NCI-H128 (cell line): ENCODE measurements at regions not wholly inside any gene's neighbourhood (a gene's known extent, or its start where the extent isn't known, plus 50 kb on each side); places are given as distances from the start of the nearest gene placed in this dataset.
"Not testable (repeated sequence)": the region's sequence is repeated elsewhere in the genome, so short reads cannot be mapped to it uniquely, and the experiment has no call there.

Experiments used
- DNase-seq: peaks from one replicate; lab custom pipeline; 2025; ENCODE audit not compliant: unreplicated experiment; lab: John Stamatoyannopoulos, UW

DNA sequence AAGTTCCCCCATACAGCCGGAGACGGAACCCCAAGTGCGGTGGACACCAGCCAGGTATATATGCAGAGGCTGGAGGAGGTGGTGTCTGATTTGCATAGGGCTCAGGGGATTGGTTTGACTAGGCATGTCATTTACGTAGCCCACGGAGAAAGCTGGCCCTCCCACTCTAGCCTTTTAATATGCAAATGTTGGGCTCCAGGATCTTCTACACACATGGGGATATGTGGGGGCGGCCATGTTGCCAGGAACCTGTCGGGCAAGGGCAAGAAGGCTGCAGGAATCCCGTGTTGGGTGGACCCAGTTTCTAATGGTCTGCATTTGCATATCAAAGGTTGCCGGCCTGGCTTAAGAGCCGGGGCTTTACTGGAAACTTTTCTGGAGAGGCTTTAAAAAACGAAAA, 57.4 kb downstream of the FTHL17 start:
- not testable (repeated sequence) for DNase-seq

DNA sequence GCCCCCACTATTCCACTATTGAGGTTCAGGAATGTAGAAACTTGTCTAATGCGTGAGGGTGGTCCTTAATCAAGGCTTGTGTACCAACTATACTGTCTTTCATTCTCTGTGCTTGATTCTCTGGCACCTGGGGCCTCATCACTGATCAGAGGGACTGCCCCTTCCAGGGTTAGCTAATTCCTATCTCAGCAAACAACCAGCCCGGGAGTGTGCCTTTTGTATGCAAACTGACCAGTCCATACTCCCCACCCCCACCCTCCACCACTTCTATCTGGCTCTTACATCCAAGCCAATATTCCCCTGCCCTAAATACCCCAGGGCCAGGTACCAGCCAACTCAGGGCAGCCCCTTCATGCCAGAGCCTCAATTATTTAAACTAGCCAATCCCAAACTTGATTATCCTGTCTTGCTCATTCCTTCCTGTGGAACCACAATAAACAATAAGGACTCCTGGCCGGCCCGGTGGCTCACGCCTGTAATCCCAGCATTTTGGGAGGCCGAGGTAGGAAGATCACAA, 59.3 kb downstream of the FTHL17 start:
- no peak for DNase-seq

DNA sequence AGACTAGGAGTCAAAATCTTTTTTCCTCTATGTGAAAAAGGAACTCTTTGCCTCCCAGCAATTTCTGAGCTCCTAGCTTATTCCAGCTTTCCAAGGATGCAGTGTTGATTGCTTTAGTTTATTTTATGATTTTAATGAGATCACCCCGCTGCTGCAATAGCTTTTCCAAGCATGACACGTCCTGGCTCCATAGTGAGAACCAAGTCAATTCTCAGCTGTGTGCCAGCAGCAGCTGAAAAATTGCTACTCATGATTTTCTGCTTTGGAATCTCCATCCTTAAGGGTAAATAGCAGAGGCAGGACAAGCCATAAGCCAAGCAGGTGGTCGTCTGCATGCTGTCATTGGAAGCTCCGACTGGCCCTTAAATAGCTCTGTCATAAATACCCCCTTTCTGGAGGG, 64.5 kb downstream of the FTHL17 start:
- DNase-seq, result no peak

DNA sequence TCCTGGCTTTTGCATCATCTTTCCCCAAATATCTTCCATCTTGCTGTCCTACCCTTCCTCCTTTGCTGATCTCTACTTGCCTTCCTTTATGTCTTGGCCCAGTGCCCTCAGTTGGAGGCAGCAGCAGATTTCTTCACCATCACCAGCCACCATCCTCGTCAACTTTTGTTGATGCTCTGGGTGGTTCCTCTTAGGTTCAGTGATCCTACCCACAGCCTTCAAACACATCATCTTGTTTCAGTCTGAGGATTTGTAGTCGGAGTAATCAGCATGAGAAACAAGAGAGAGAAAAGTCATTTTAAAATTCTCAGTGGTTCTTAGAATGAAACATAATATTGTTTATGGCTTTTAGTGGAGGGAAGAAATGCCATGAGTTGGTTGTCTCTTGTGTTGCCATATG, 65.8 kb downstream of the FTHL17 start:
- DNase-seq, result no peak

DNA sequence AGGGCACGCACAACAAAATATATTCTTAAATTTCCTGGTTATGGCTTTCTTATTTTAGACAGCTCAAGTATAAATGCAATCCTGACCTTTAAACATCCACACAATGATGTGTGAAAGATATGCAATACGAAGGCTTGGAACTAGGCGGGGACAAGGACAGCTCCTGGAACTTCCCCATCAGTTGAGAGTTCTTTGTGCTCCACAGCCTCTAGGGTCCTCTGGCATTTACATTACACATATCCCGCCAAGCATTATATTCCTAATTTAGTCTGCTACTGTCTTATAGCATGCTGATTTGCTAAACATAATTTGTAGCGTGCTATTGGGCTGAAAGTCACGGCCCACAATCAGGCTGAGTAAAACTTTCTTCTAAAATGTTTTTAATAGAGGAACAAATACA, 74.4 kb downstream of the FTHL17 start:
- DNase-seq, result no peak

DNA sequence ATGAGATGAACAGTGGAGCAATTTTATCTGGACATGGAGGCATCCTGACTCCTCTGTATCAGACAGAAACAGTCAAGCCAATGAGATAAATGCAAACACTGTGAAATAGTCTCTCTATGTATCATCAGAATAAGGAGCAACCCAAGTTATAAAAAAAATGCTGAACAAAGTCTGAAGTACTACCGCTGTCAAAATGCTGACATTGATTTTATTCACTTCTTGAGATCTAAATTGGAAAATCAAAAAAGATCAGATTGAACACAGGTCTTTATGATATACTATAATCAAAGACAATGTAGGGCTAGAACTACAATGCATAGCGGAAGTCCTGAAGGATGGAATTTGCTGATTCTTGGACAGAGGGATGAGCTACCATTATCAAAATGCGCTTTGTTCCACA, 76.1 kb downstream of the FTHL17 start:
- DNase-seq, result no peak

DNA sequence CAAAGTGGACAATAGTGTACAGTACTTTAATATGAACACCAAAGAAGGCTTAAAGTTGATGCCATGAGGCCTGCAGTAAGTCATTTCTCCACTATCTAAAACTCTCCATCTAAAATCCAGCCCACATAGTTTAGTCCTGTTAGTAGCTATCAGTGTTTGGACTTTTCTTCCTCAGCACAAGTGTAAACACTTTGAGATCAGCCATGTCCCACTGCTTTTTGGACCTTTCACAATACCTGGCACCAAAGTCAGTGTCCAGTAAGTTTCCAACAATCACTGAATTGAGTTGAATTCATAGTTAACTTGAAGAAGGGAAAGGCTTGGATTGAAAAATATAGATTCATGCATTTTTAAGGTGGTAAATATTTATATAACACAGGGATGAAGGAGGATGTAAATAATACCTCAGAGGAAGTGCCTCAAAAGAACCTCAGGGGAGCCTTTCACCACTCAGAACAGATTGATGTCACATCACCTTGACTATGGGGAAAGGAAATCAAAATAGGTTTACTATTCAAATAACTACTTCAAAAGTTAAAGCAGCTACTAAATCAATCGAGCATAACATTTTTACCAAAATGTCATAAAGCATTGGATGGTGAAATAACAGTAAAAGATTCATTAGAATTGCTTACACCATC, 76.7 kb downstream of the FTHL17 start:
- no peak for DNase-seq

DNA sequence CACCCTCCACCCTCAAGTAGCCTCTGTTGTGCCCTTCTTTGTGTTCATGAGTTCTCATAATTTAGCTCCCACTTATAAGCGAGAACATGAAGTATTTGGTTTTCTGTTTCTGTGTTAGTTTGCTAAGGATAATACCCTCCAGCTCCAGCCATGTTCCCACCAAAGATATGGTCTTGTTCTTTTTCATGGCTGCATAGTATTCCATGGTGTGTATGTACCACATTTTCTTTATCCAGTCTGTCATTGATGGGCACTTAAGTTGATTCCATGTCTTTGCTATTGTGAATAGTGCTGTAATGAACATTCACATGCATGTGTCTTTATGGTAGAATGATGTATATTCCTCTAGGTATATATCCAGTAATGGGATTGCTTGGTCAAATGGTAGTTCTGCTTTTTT, 77.8 kb downstream of the FTHL17 start:
- not testable (repeated sequence) for DNase-seq

DNA sequence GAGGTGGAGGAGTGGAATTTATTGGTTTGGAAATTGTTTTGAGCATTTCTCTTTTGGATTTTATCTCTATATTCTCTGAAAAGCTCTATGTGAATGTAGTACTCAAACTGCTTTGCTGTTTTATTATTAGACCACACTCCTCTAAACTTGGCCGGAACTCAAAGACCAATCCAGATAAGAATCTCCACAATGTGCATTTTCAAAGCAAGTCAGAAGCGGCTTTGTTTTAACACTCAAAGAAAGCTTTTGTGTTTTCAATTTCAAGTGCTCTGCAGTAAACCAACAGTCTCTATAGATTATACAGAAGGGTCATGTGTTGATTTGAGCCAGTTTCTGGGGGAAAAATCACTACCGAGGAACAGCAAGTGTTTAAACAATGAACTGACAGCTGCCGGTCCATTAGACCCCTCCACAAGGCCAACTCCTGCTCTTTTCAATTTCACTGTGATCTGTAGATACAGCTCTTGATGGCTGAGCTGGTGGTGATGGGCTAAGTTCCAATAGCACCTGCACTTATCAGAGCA, 79.4 kb downstream of the FTHL17 start:
- peak; percentile 66 for DNase-seq

DNA sequence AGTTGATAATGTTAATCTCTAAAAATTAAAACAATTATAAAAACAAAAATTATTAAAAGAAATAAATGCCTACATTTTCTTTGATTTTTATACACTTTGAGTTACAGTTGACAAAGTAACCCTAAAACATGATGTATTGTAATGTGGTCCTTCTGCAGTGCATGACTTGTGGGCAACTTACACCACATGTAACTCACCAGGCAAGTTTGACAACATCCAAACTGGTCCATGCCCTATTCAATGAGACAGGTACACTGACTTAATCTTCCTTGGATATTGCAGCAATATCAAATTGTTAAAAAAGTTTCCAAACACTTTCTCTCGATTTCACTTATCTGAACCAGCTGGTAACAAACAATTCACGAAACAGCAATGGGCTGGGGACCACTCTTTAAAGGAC, 81.5 kb downstream of the FTHL17 start:
- DNase-seq, result no peak

DNA sequence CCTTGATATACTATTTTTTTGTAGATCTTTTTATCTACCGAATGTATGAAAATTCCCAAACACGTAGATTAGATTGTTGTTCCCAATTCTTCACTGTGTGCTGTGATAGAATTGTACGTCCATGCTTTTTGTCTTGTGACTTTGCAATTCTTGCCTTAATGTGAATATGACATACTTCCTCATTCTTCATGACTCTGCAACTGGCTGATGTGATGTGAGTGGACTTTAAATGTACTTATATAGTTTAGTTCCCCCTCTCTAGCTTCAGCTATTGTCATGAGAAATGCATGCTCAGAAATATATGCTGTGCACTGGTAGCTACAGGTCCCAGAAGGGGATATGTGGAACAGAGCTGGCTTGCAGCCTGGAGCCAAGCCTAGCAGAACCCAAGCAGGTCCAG, 89.4 kb downstream of the FTHL17 start:
- no peak for DNase-seq

DNA sequence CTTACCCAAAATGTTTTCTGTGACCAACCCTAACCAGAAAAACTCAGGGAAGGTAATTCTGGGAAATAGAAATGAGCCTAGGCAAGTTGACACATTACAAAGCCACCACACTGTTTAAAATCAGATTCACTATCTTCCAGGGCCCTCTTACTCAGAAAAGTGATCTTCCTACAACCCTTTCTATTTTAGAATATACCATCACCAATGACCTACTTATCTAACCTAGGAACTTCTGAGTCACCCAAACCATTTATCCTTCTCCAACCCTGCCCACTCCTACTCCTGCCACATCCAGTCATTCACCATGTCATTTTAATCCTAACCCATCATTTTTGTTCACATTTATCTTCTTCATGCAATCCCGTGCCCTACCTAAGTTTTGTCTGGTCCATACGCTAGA, 89.9 kb downstream of the FTHL17 start:
- no peak for DNase-seq

DNA sequence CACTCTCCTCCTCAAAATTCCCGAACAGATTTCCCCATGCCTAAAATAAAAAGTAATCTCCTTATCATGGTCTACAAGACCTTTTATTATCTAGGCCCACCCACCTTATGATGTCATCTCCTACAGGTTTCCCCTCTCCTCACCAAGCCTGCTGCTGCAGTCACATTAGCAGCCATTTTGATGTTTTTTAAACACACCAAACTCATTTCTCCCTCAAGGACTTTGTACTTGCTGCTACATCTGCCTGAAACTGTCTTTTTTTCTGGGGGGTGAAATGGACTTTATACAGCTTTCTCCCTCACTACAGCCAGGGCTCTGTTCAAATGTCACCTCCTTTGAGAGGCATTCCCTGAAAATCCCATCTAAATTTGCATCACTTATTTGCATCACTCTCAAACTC, 90.2 kb upstream of the TAB3 start:
- no peak for DNase-seq

DNA sequence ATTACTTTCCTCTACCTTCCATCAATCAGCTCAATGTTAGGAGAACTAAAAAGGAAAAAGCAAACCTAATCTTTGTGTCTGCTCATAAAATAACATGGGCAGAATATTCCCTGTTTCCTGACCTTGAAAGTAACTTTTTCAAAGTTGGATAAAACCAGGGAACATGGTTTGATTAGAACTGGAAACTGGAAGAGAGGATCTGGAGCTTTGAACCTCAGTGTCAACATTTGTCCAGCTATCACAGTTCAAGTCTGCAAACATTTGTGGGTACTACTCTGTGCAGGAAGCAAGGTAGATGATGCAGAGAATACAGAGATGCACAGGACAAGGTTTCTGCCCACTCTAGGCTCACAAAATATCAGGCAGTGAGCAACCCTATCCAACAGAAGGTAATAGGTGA, 86.4 kb upstream of the TAB3 start:
- DNase-seq, result no peak

DNA sequence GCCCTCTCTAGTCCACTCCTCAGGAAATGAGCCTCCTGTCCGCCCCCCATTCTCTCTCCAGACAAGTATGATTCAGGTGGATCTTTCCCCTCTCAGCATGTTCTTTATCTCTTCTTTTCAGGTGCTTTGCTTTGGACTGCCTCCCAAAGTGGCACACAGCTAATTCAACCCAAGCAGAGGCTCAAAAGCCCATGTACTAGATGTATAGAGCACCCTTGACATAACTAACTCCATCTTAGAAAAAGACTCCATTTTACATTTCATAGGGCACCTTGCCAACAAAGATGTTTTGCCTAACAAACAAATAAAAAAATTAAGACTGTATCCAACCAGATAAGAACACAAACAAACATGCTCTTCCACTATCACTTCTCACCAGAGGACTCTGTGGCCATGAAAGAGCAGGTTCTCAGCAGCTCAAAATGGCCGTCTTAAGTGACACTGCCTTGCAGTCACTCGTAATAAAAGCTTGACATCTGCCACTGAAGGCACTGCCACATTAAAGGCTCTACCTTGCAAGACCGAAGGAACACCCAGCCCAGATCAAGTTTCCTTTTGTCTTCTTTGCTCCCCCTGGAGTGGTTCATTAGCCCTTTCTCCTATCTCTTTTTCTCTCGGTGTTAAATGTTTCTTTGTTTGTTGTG, 84.9 kb upstream of the TAB3 start:
- DNase-seq, result no peak

DNA sequence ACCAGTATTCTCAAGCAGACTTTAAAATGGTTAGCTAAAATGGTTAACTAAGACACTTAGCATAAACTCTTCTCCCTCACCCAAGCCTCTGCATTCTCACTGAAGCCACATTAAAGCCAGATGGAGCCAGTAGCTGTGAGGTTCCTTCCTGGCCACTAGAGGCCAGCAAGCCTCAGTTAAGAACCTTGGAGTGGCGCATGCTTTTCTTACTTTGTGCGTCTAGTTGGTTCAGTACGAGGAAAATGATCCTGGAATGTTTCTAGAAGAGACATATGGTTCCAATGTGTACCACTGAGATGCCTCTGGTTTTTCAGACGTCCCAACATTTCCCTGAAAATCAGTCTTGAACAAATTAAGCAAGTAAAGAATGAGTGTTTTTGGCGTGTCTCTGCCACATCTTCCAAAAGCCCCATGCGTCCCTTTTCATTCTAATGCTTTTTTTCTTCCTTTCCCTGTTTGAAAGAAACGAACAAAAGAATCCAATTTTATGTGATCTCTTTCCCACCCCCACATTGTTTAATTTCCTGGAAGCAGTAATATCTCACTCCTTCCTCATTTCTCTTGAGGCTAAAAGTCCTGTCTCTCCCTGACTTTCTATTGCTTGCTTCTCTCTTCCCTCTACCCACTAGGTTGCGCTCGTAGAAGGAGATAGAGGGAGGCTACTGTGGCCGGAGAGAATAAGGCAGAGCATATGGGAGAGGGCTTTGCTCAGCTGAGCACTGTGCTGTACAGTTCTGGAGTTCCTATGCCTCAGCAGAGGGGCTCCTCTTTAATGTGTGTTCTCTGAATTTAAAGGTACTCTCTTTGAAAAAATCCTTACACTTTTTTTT, 82.9 kb upstream of the TAB3 start:
- DNase-seq, result no peak

DNA sequence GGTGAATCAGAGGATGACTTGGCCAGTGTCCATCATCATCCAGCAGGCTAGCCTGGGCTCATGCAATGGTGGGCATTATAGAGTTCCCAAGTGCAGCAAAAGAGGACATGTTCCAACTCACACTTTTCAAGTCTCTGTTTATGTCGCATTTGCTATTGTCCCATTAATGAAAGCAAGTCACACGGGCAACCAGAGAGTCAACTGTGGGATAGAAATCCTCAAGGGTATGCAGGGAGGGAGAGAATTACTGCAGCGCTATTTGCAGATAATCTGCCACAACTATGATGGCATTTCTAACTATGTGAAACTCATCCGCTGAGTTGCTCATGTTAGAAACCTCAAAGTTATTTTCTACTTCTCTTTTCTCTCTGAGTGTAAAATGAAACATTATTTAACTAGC, 78.5 kb upstream of the TAB3 start:
- DNase-seq, result no peak

DNA sequence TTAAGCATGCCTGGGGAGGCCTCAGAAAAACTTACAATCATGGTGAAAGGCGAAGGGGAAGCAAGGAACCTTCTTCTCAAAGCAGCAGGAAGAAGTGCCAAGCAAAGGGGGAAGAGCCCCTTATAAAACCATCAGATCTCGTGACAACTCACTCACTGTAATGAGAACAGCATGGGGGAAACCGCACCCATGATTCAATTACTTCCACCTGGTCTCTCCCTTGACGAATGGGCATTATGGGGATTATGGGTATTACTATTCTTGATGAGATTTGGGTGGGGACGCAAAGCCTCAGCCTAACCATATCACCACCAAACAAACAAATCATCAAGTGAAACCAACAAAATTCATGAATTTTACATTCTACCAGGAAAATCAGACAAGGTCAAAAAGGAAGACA, 76.7 kb upstream of the TAB3 start:
- DNase-seq, result no peak

DNA sequence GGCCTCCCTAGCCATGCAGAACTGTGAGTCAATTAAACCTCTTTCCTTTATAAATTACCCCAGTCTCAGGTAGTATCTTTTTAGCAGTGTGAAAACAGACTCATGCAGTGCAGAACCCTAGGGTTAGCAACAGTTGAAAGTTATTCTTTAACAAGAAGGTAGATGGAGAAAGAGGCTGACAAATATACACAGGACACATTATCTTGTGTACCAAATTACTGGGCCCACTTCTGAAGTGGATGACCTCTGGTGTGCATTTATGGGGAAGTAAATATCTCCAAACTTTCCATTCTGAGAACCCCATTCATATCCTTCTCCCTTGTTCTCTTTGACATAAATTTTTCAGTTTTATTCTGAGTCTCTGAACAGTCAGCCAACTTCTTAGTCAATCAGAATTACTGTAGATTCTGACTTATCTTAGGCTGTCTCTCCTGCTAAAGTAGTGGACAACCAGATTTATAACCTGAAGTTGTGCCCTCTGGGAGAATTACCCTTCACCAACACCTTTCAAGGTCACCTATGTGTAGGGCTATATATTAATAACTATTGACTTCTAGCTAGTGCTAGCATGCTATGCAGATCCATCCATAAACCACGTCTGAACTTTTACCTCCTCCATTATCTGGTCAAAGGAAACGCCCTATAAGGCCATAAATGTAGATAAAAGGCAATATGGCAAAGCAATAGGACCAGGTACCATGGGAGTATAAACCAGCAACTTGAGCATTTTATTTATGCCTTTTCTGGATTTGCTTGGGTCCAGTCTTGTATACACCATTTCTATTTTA, 72.5 kb upstream of the TAB3 start:
- DNase-seq, result no peak

DNA sequence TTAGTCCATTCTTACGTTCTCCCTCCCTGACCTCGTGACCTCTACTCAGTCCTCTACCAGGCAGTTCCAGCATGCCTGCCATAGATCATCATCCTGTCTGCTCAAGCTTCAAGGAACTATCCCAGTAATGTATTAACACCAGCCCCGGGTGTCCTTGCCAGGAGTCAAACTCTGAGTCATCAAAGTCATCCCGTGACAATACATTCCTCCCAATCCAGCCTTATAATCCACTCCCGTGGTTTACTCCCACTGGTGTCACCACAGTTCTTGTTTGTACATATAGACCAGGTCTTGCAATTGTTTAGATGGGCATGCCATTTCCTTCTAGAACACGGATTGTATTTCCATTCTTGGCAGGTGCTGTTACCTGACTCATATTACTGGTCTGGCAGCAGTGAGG, 68.7 kb upstream of the TAB3 start:
- DNase-seq, result no peak

DNA sequence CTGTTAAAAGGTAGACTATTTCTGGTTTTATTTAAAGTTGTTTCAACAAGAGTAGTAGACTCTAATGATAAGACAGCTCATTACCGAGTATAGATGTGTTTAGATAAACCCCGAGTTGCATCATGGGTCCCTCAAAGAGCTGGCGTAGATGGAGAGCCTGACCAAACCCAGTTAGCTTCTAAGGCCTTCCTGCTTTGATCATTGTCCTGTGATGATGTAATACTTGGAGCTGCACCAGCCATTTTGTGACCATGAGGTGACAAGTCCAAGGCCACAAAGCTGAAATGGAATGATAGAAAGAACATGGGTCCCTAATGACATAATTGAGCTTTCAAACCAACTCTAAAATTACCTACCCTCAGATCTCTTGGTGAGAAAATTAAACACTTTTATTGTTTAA, 66.6 kb upstream of the TAB3 start:
- no peak for DNase-seq
